A673 (cell line): ENCODE measurements at regions not wholly inside any gene's neighbourhood (a gene's known extent, or its start where the extent isn't known, plus 50 kb on each side); places are given as distances from the start of the nearest gene placed in this dataset.

ENCODE experiments used
- BruUV-seq: library from RNA; stranded (reverse); fragments of 400-500 nt; replicated peaks from 2 replicates; lab custom pipeline; 2021; lab: Mats Ljungman, UMichigan
- CTCF ChIA-PET: fragments of 300-600 bp; sonication (Branson Sonifier 250); formaldehyde crosslinking; loops from one replicate; lab custom pipeline; 2022; ENCODE audit warnings: antibody characterized with exemption; lab: Charles Lee
- POLR2A ChIA-PET: fragments of 300-600 bp; sonication (Branson Sonifier 250); formaldehyde crosslinking; loops from one replicate; lab custom pipeline; 2022; ENCODE audit warnings: antibody characterized with exemption; ENCODE audit not compliant: low non-redundant PET; lab: Charles Lee
- DNase-seq: peaks from one replicate; pipeline ENCODE4 v3.0.0-alpha.2; 2015; ENCODE audit warnings: low spot score
- H3K27ac ChIP-seq: fragments of 200-600 bp; sonication (generic); 2 replicates; pipeline ENCODE4 v1.5.1; 2016; ENCODE audit warnings: mixed run types, low read depth, mild to moderate bottlenecking, mixed read lengths, antibody characterized with exemption, low read length; ENCODE audit not compliant: poor library complexity, severe bottlenecking
- H3K27me3 ChIP-seq: fragments of 200-600 bp; sonication (generic); replicated peaks from 2 replicates; pipeline ENCODE4 v1.6.1; 2017; ENCODE audit warnings: mixed run types, low read depth, mild to moderate bottlenecking, mixed read lengths, antibody characterized with exemption, low read length; ENCODE audit not compliant: insufficient read depth, poor library complexity
- H3K36me3 ChIP-seq: fragments of 200-600 bp; sonication (generic); 2 replicates; pipeline ENCODE4 v1.6.1; 2016; ENCODE audit warnings: mixed run types, mild to moderate bottlenecking, mixed read lengths, antibody characterized with exemption, low read length; ENCODE audit not compliant: insufficient read depth, poor library complexity, severe bottlenecking
- H3K4me1 ChIP-seq: fragments of 200-600 bp; sonication (generic); 2 replicates; pipeline ENCODE4 v1.6.1; 2017; ENCODE audit warnings: mixed run types, mild to moderate bottlenecking, mixed read lengths, antibody characterized with exemption, low read length; ENCODE audit not compliant: insufficient read depth, poor library complexity, severe bottlenecking
- H3K4me3 ChIP-seq: fragments of 200-600 bp; sonication (generic); 2 replicates; pipeline ENCODE4 v1.5.1; 2016; ENCODE audit warnings: low read depth, mixed run types, mild to moderate bottlenecking, mixed read lengths, low read length; ENCODE audit not compliant: poor library complexity, severe bottlenecking
- H3K9me3 ChIP-seq: fragments of 200-600 bp; sonication (generic); 2 replicates; pipeline ENCODE4 v1.6.1; 2016; ENCODE audit warnings: mixed run types, low read depth, mild to moderate bottlenecking, mixed read lengths, antibody characterized with exemption, low read length; ENCODE audit not compliant: poor library complexity, severe bottlenecking
- EZH2 ChIP-seq: fragments of 200-600 bp; sonication (generic); IDR thresholded peaks from 2 replicates; pipeline ENCODE4 v1.6.1; 2017; ENCODE audit warnings: borderline replicate concordance, low read depth, mild to moderate bottlenecking, mixed read lengths, antibody characterized with exemption, low read length; ENCODE audit not compliant: poor library complexity, severe bottlenecking
- intact Hi-C: fragments of 100-400 bp; cut with micrococcal nuclease; formaldehyde crosslinking; loops from one replicate; pipeline ENCODE4 v1.10.0; 2022; ENCODE audit not compliant: unreplicated experiment
- TF ChIP-seq, protein P1 (sequence below): fragments of 300-800, 200-600 bp; sonication (generic); conservative IDR thresholded peaks from 2 replicates; pipeline ENCODE4 v1.5.1; 2017; ENCODE audit warnings: low read depth, mild to moderate bottlenecking, antibody characterized with exemption, low read length, moderate library complexity, mixed read lengths

DNA sequence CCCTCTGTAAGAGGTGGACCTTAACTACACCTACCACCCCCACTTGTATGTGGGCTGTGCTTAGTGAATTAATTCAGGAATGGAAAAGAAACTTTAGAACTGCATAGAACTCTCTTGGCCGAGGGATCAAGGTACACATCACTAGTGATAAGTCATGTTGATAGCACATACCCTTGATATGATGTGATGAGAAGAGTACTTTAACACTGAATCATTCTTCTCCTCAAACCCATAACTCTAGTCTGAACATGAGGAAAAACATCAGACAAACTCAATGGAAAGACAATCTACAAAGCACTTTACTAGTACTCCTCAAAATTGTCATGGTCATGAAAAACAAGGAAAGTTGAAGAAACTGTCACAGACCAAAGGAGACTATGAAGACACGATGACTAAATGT lies 87.6 kb downstream of the P2RY1 start:
- intact Hi-C loops, result no loop called here
- CTCF ChIA-PET, result no interaction called here
- DNase-seq, result no peak
- POLR2A ChIA-PET, result no interaction called here
- no TSS peak for BruUV-seq
- Histone ChIP-seq H3K4me1 (peaks cover 17% of the 10 kb centered on the region), H3K27me3 (no peaks in the 10 kb centered on the region), H3K4me3 (no peak overlapping the region), H3K27ac (no peak overlapping the region), H3K36me3 (no peaks in the 10 kb centered on the region), H3K9me3 (no peaks in the 10 kb centered on the region)
- TF ChIP-seq, protein P1, sequence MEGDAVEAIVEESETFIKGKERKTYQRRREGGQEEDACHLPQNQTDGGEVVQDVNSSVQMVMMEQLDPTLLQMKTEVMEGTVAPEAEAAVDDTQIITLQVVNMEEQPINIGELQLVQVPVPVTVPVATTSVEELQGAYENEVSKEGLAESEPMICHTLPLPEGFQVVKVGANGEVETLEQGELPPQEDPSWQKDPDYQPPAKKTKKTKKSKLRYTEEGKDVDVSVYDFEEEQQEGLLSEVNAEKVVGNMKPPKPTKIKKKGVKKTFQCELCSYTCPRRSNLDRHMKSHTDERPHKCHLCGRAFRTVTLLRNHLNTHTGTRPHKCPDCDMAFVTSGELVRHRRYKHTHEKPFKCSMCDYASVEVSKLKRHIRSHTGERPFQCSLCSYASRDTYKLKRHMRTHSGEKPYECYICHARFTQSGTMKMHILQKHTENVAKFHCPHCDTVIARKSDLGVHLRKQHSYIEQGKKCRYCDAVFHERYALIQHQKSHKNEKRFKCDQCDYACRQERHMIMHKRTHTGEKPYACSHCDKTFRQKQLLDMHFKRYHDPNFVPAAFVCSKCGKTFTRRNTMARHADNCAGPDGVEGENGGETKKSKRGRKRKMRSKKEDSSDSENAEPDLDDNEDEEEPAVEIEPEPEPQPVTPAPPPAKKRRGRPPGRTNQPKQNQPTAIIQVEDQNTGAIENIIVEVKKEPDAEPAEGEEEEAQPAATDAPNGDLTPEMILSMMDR, result no peak
- TF ChIP-seq EZH2, result no peak

DNA sequence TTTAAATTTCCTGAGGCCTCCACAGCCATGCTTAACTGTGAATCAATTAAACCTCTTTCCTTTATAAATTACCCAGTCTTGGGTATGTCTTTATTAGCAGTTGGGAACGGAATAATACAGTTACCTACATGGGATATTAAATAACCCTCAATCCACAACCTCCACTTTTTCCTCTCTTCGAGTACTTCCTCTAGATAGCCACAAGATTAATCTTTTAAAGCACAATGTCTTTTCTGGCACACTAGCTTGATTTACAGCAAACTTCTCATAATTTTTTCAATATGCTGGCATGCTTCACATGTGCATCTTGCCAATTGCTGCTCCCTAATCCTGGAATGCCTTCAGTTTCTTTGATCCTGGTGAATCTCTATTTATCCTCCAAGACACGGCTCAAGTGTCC lies 92.2 kb downstream of the P2RY1 start:
- DNase-seq, result no peak
- Histone ChIP-seq H3K27ac (no peak overlapping the region), H3K9me3 (no peaks in the 10 kb centered on the region), H3K36me3 (no peaks in the 10 kb centered on the region), H3K4me3 (no peak overlapping the region), H3K4me1 (peaks cover 17% of the 10 kb centered on the region), H3K27me3 (no peaks in the 10 kb centered on the region)
- TF ChIP-seq, protein P1, result no peak
- no peak for TF ChIP-seq EZH2
- ChIA-PET CTCF (no interaction called here), POLR2A (no interaction called here)
- intact Hi-C loops, result no loop called here
- no TSS peak for BruUV-seq

DNA sequence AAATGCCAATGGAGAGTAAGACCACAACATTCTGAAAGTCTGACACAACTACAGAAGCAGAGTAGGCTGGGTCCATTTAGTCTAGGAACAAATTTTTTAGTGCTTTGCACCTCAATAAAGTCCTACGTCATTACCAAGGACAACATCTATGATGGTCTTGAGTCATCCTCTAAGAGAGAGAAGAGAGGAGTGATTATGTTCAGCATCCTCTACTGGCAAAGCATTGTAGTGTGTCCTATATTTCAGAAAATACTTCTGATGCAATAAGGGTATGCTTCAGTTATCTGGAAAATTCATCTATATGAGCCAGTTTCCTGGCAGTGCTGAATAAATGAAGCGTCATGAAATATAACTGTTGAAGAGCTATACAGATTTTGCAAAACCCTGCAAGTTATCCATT lies 95.6 kb downstream of the P2RY1 start:
- CTCF ChIA-PET, result no interaction called here

More for the DNA sequence above, 95.6 kb downstream of the P2RY1 start:
- DNase-seq, result no peak
- no peaks in the 10 kb centered on the region for H3K27me3 ChIP-seq
- no peaks in the 10 kb centered on the region for H3K9me3 ChIP-seq
- no TSS peak for BruUV-seq
- POLR2A ChIA-PET, result no interaction called here
- H3K4me3 ChIP-seq, result no peak overlapping the region
- H3K36me3 ChIP-seq, result no peaks in the 10 kb centered on the region
- H3K27ac ChIP-seq, result no peak overlapping the region
- intact Hi-C loops, result no loop called here
- H3K4me1 ChIP-seq, result no peaks in the 10 kb centered on the region
- TF ChIP-seq EZH2, result no peak
- TF ChIP-seq, protein P1, result no peak
